Natural killer cell (primary cell): ENCODE measurements at regions not wholly inside any gene's neighbourhood (a gene's known extent, or its start where the extent isn't known, plus 50 kb on each side); places are given as distances from the start of the nearest gene placed in this dataset.
"Not testable (repeated sequence)": the region's sequence is repeated elsewhere in the genome, so short reads cannot be mapped to it uniquely, and the experiment has no call there.

Experiments used
- ATAC-seq, 3 donors: fragments of 150-1000 bp in 2 of 3; fragments of 200-7000 bp in 1 of 3; cut with Tn5 transposase; 1 replicate in 1 of 3; 2 replicates in 2 of 3; pipeline ENCODE4 v1.10.0; 2021; ENCODE audit warnings: mild to moderate bottlenecking in 2 of 3, moderate library complexity in 2 of 3
- DNase-seq, 2 donors: peaks; one replicate each; pipeline versions ENCODE4 v3.0.0 to v3.0.0-alpha.2; 2013 to 2021; ENCODE audit warnings: mixed read lengths in 1 of 2
- H3K27ac ChIP-seq: one replicate; pipeline ENCODE4 v1.5.1; 2013; ENCODE audit warnings: mild to moderate bottlenecking, low read length
- H3K27me3 ChIP-seq: one replicate; pipeline ENCODE4 v1.6.1; 2013; ENCODE audit warnings: low read length; ENCODE audit not compliant: control insufficient read depth, insufficient read depth
- H3K36me3 ChIP-seq: one replicate; pipeline ENCODE4 v1.6.1; 2013; ENCODE audit warnings: low read length; ENCODE audit not compliant: control insufficient read depth, insufficient read depth
- H3K4me1 ChIP-seq: one replicate; pipeline ENCODE4 v1.6.1; 2013; ENCODE audit warnings: low read length; ENCODE audit not compliant: control insufficient read depth, insufficient read depth
- H3K4me3 ChIP-seq: one replicate; pipeline ENCODE4 v1.5.1; 2013; ENCODE audit warnings: low read length
- H3K9me3 ChIP-seq: one replicate; pipeline ENCODE4 v1.6.1; 2013; ENCODE audit warnings: low read length; ENCODE audit not compliant: control insufficient read depth, insufficient read depth
- H3K27ac Mint-ChIP-seq, 2 donors: one replicate each; pipeline ENCODE4 v1.8.0; 2022; ENCODE audit warnings: mild to moderate bottlenecking in 2 of 2, mixed read lengths in 2 of 2, moderate library complexity in 1 of 2
- H3K27me3 Mint-ChIP-seq, 2 donors: one replicate each; pipeline ENCODE4 v1.8.0; 2022; ENCODE audit warnings: low read depth in 2 of 2, mixed read lengths in 2 of 2
- H3K36me3 Mint-ChIP-seq: one replicate; pipeline ENCODE4 v1.8.0; 2022; ENCODE audit warnings: mixed read lengths
- H3K4me1 Mint-ChIP-seq, 2 donors: one replicate each; pipeline ENCODE4 v1.8.0; 2022; ENCODE audit warnings: mixed read lengths in 2 of 2
- H3K4me3 Mint-ChIP-seq: one replicate; pipeline ENCODE4 v1.8.0; 2022; ENCODE audit warnings: mild to moderate bottlenecking, moderate library complexity, mixed read lengths
- H3K9me3 Mint-ChIP-seq, 2 donors: one replicate each; pipeline ENCODE4 v1.8.0; 2022; ENCODE audit warnings: mixed read lengths in 2 of 2
- CTCF ChIP-seq: fragments of 200-600 bp; IDR thresholded peaks from one replicate; pipeline ENCODE4 v1.8.0; 2022; ENCODE audit warnings: antibody characterized with exemption
- WGBS: methylation state at CpG from one replicate; pipeline ENCODE4 v1.1.7; 2013; ENCODE audit warnings: missing lambda C conversion rate; ENCODE audit not compliant: insufficient coverage; 5-methylcytosine and 5-hydroxymethylcytosine counted together
- intact Hi-C: fragments of 100-400 bp; cut with micrococcal nuclease; formaldehyde crosslinking; loops from one replicate; pipeline ENCODE4 v1.14.2; 2022

- Histone ChIP-seq H3K4me3 (no peak overlapping the region), H3K4me1 (peaks cover 3% of the 10 kb centered on the region), H3K27ac (no peak overlapping the region), H3K27me3 (no peaks in the 10 kb centered on the region), H3K36me3 (no peaks in the 10 kb centered on the region), H3K9me3 (no peaks in the 10 kb centered on the region)
- peaks cover 0 to 11% of the 10 kb centered on the region in 2 donors for H3K4me1 Mint-ChIP-seq
- H3K9me3 Mint-ChIP-seq, result no peaks in the 10 kb centered on the region
- no peak for TF ChIP-seq CTCF
- intact Hi-C loops, result loop anchor here (10.0 kb wide), 1 partner anchor 60 kb away; no protein-coding TSS in a partner anchor
- peaks cover 21 to 24% of the 10 kb centered on the region in 2 donors for H3K27me3 Mint-ChIP-seq
- no peak overlapping the region for H3K27ac Mint-ChIP-seq
- 74% methylated on average over 10 of the region's 11 CpGs for WGBS
- DNase-seq (no peak), ATAC-seq (no peak)
- no peaks in the 10 kb centered on the region for H3K36me3 Mint-ChIP-seq
- H3K4me3 Mint-ChIP-seq, result no peak overlapping the region
These were observed 274.9 kb downstream of the RRAGC start for GRCh38 chr1:38584448-38585355.

- H3K27ac Mint-ChIP-seq, H3K4me3 Mint-ChIP-seq, H3K27ac ChIP-seq, H3K9me3 Mint-ChIP-seq, DNase-seq, H3K36me3 ChIP-seq, H3K4me3 ChIP-seq, H3K27me3 ChIP-seq, H3K36me3 Mint-ChIP-seq, H3K9me3 ChIP-seq, H3K4me1 ChIP-seq, ATAC-seq: not testable (repeated sequence)
- no CpG with 5 or more reads among the region's 2 CpGs for WGBS
- Mint-ChIP-seq H3K4me1 (peaks cover 0 to 12% of the 10 kb centered on the region in 2 donors), H3K27me3 (peaks cover 32% of the 10 kb centered on the region in 2 donors)
- intact Hi-C loops, result loop anchor here (10.0 kb wide), 1 partner anchor 58 kb away; no protein-coding TSS in a partner anchor
These were observed 276.3 kb downstream of the RRAGC start for GRCh38 chr1:38583287-38583686.

GRCh38 chr1:38581396-38581795, 278.2 kb downstream of the RRAGC start:
- ATAC-seq (no peak), DNase-seq (no peak)
- Mint-ChIP-seq H3K4me1 (peaks cover 0 to 17% of the 10 kb centered on the region in 2 donors), H3K4me3 (no peak overlapping the region), H3K27ac (no peak overlapping the region), H3K36me3 (no peaks in the 10 kb centered on the region), H3K27me3 (peaks cover 42 to 43% of the 10 kb centered on the region in 2 donors), H3K9me3 (no peaks in the 10 kb centered on the region)
- TF ChIP-seq CTCF, result no peak
- H3K4me1 ChIP-seq, result peaks cover 4% of the 10 kb centered on the region
- H3K27me3 ChIP-seq, result peaks cover 11% of the 10 kb centered on the region
- no peaks in the 10 kb centered on the region for H3K9me3 ChIP-seq
- no peak overlapping the region for H3K4me3 ChIP-seq
- intact Hi-C loops, result loop anchor here (10.0 kb wide), 1 partner anchor 57 kb away; no protein-coding TSS in a partner anchor
- H3K27ac ChIP-seq, result no peak overlapping the region
- 43% methylated on average over 2 of the region's 2 CpGs for WGBS
- no peaks in the 10 kb centered on the region for H3K36me3 ChIP-seq

- DNase-seq, result no peak
- Histone ChIP-seq H3K4me1 (peaks cover 4% of the 10 kb centered on the region), H3K9me3 (no peaks in the 10 kb centered on the region), H3K4me3 (no peak overlapping the region), H3K36me3 (no peaks in the 10 kb centered on the region), H3K27me3 (peaks cover 11% of the 10 kb centered on the region), H3K27ac (no peak overlapping the region)
- H3K9me3 Mint-ChIP-seq, result no peaks in the 10 kb centered on the region
- no peak for TF ChIP-seq CTCF
- no peaks in the 10 kb centered on the region for H3K36me3 Mint-ChIP-seq
- ATAC-seq, result no peak
- H3K4me1 Mint-ChIP-seq, result peaks cover 0 to 15% of the 10 kb centered on the region in 2 donors
- H3K27ac Mint-ChIP-seq, result no peak overlapping the region
- intact Hi-C loops, result loop anchor here (10.0 kb wide), 1 partner anchor 56 kb away; no protein-coding TSS in a partner anchor
- H3K4me3 Mint-ChIP-seq, result no peak overlapping the region
- H3K27me3 Mint-ChIP-seq, result peaks cover 41 to 43% of the 10 kb centered on the region in 2 donors
- 91% methylated on average over 2 of the region's 2 CpGs for WGBS
These were observed 279.0 kb downstream of the RRAGC start for GRCh38 chr1:38580594-38580993.
